ENCODE measurements at regions not wholly inside any gene's neighbourhood (a gene's known extent, or its start where the extent isn't known, plus 50 kb on each side); places are given as distances from the start of the nearest gene placed in this dataset.

GRCh38 chr1:65729259-65729658 lies 63.4 kb upstream of the PDE4B start:
- TF ChIP-seq CTCF (optimal IDR thresholded peaks at IDR 0.05 in 1 of 3, IDR thresholded peaks at IDR 0.05 in 1 of 3, conservative IDR thresholded peaks at IDR 0.05 in 1 of 3; ENCODE audit: extremely low read depth in 1 of 3, insufficient read depth in 2 of 3, low read length in 3 of 3) (no peak), EZH2 (IDR thresholded peaks at IDR 0.05; ENCODE audit: low read length) (no peak)
